ENCODE measurements at regions not wholly inside any gene's neighbourhood (a gene's known extent, or its start where the extent isn't known, plus 50 kb on each side); places are given as distances from the start of the nearest gene placed in this dataset.

DNA sequence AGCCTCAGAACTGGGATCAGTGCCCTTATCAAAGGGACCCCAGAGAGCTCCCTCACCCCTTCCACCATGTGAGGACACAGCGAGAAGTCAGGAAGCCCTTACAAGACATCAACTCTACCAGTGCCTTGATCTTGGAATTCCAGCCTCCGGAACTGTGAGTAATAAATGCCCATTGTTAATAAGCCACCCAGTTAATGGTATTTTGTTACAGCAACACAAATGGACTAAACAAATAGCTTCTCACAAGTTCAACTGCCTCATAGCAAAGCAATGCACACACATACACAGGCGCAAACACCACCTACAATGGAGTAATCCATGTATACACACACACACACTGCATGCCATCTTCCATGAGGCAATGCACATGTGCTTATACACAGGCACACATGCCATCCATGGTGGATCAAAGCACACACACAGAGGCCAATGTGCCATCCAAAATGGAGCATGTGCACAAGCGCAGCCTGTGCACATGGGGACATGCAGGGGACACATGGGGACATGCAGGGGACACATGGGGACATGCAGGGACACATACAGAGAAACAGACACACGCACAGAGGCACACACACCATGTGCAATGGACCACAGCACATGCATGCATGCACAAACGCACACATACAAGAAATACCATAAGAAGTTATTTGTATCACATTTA is 137.6 kb upstream of the TBL1X start:
- Mint-ChIP-seq H3K4me1 (ENCODE audit: low read depth in 2 of 2) (no peaks in the 10 kb centered on the region), H3K4me3 (no peak overlapping the region), H3K9me3 (no peaks in the 10 kb centered on the region), H3K27me3 (no peaks in the 10 kb centered on the region), H3K27ac (no peak overlapping the region), H3K36me3 (ENCODE audit: insufficient read depth) (no peaks in the 10 kb centered on the region)
- DNase-seq, result no peak
- no peak for ATAC-seq (replicated peaks)

DNA sequence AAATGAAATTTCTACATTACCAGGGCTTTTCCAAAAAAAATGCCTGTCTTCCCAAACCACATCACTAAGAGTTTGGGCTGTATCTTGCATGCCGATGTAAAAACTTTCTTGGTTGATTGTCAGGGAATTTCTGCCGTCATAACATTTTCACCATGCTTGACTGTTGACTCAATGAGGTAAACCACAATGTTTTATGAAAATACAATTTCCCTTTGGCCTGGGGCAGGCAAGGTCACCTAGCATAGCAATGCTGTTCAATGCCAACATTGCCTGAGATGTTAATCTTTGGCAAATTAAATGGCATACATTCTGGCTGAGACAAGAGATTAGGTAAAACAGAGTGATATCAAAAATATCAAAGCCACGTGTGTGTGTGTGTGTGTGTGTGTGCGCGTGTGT is 137.1 kb upstream of the TBL1X start:
- ATAC-seq (replicated peaks) (no peak), DNase-seq (no peak)
- Mint-ChIP-seq H3K4me3 (no peak overlapping the region), H3K27me3 (no peaks in the 10 kb centered on the region), H3K27ac (no peak overlapping the region), H3K36me3 (ENCODE audit: insufficient read depth) (no peaks in the 10 kb centered on the region), H3K4me1 (ENCODE audit: low read depth in 2 of 2) (no peaks in the 10 kb centered on the region), H3K9me3 (no peaks in the 10 kb centered on the region)

DNA sequence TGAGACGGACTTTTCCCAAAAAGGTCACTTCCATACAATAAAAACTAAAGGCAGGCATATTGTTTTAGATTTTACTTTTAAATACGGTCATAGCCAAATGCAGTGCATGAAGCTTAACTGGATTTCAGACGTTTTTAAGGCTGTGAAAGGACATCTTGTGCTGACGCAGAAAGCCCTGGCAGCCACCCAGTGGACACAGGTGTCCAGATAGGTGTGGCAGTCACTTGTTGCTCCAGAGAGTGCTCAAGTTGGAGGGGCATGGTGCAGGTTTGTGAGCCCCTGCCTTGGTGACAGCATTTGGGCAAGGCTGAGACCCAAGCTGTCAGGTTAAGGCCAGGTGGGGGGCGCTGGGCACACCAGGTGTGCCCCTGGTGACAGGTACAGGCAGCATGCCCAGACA is 135.8 kb upstream of the TBL1X start:
- no peaks in the 10 kb centered on the region for H3K36me3 Mint-ChIP-seq (ENCODE audit: insufficient read depth)
- ATAC-seq (replicated peaks) (no peak), DNase-seq (no peak)
- no peaks in the 10 kb centered on the region for H3K27me3 Mint-ChIP-seq
- no peak overlapping the region for H3K4me3 Mint-ChIP-seq
- H3K9me3 Mint-ChIP-seq, result no peaks in the 10 kb centered on the region
- no peak overlapping the region for H3K27ac Mint-ChIP-seq
- H3K4me1 Mint-ChIP-seq (ENCODE audit: low read depth in 2 of 2), result no peaks in the 10 kb centered on the region

DNA sequence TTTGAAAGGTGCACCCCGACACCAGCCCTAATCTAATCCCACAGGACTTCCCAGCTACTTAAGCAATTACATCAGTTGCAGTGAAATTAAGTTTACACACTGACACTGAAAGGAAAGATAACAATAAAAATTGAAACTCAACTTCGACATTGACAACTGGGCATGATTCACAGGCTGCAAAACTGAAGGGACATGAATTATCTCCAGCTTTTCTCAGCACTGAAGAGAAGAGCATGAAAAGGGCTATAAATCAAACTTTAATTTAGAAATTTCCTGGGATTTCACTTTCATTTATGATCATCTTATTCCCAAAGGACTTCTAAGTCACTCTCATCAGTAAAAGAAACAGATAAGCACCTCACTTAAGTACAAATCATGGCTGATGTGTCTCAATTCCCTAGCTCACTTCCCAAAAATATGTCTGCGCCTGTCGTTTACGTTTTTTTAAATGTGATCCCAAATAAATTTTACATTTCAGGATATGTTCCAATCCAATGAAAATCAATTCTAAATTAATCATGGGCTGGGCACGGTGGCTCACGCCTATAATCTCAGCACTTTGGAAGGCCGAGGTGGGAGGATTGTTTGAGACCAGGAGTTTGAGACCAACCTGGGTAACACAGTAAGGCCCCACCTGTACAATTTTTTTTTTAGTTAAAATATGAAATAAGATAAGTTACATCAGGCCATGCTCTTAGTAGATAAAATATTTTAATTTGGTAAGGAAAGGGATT is 134.4 kb upstream of the TBL1X start:
- Mint-ChIP-seq H3K9me3 (no peaks in the 10 kb centered on the region), H3K27ac (no peak overlapping the region), H3K36me3 (ENCODE audit: insufficient read depth) (no peaks in the 10 kb centered on the region), H3K4me1 (ENCODE audit: low read depth in 2 of 2) (no peaks in the 10 kb centered on the region), H3K27me3 (no peaks in the 10 kb centered on the region), H3K4me3 (no peak overlapping the region)
- DNase-seq (no peak), ATAC-seq (replicated peaks) (no peak)

DNA sequence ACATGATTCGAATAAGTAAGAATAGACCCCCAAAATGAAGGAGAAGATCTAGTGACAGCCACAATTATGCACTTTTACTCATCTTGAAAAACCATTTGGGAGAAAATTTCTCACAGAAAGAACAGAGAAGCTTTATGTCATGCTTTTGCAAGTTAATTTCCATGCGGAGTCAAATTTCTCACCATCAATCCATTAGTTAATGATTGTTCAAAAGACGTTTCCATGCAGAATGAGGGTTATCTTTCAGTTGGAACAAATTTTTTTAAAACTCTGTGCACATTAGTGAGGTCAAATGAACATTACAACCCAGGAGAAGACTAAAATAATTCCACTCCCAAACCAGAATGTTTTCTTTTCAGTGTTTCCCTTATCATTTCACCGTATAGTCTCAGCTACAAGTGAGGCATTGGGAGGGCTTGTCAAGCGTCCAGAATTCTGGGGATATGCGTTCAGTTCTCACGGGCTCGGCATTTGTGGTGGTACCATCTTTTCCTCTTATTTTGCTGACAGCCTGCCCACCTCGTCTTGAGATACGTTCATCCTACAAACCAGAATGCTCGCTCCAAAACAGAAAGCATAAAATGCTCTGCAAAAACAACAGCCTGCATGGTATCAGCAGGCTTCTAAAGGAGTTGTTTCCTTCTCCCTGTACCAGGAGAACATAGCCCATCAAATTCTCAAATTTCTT is 130.8 kb upstream of the TBL1X start:
- Mint-ChIP-seq H3K36me3 (ENCODE audit: insufficient read depth) (no peaks in the 10 kb centered on the region), H3K27me3 (no peaks in the 10 kb centered on the region), H3K9me3 (no peaks in the 10 kb centered on the region), H3K27ac (no peak overlapping the region), H3K4me1 (ENCODE audit: low read depth in 2 of 2) (peaks cover 10 to 18% of the 10 kb centered on the region in 2 donors), H3K4me3 (no peak overlapping the region)
- ATAC-seq (replicated peaks) (no peak), DNase-seq (no peak)

DNA sequence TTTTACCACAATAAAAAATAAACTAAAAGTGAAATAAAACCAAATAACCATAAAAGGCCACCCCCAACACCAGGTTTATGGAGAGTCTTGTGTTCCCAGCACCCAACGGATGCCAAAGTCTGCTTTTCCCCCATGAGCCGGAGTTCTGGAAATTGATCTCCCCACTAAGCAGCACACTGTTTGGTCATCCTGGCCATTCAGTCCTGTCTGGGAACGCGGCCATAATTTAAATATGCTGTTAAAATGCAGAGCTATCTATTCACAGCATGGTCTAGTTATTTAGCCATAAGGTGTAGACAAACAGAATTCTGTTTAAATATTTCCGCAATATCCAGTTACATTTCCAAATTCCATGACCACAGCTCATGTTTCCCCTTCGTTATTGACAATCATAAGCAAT is 129.6 kb upstream of the TBL1X start:
- peak overlapping the region in 1 of 2 donors; percentile 70 for H3K27ac Mint-ChIP-seq
- no peaks in the 10 kb centered on the region for H3K9me3 Mint-ChIP-seq
- peaks cover 17 to 23% of the 10 kb centered on the region in 2 donors for H3K4me1 Mint-ChIP-seq (ENCODE audit: low read depth in 2 of 2)
- no peak overlapping the region for H3K4me3 Mint-ChIP-seq
- no peaks in the 10 kb centered on the region for H3K36me3 Mint-ChIP-seq (ENCODE audit: insufficient read depth)
- no peaks in the 10 kb centered on the region for H3K27me3 Mint-ChIP-seq
- DNase-seq, result no peak
- no peak for ATAC-seq (replicated peaks)

DNA sequence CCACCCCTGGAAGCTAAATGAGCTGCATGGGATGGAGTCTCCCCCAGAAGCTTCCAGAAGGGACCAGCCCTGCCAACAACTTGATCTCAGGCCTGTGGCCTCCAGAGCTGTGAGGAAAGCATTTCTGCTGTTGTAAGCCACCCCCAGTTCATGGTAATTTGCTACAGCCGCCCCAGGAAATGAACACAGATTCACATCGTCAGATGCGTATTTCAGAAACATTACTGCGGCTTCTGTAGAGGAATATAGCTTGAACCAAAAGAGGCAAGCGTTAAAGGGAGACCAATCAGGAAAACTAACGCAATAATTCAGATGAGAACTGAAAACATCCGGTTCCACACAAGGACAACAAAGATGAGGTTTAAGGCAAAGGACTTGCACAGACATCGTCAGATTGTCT is 128.4 kb upstream of the TBL1X start:
- peak overlapping the region in 1 of 2 donors; percentile 70 for H3K27ac Mint-ChIP-seq
- DNase-seq (no peak), ATAC-seq (replicated peaks) (peak; percentile 34)
- H3K27me3 Mint-ChIP-seq, result no peaks in the 10 kb centered on the region
- H3K4me1 Mint-ChIP-seq (ENCODE audit: low read depth in 2 of 2), result peaks cover 25 to 31% of the 10 kb centered on the region in 2 donors
- no peaks in the 10 kb centered on the region for H3K9me3 Mint-ChIP-seq
- no peaks in the 10 kb centered on the region for H3K36me3 Mint-ChIP-seq (ENCODE audit: insufficient read depth)
- H3K4me3 Mint-ChIP-seq, result peak overlapping the region in 1 of 2 donors; percentile 52

DNA sequence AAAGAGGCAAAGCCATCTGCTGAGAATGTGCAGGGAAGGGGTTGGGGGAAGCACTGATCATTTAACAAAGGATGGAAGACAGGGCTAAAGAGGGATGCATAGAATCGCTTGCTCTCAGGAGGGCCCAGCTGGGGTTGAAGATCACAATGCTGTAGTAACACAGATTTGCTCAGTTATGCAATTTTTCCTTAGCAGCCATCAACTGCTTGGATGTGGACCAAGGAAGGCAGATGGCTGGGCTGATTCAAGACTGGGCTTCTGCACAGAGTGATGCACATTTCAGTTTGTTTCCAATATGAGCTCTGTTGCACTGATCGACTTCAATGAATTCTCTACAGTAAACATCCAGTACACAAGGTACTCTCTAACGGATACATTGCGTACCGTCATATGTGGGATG is 127.8 kb upstream of the TBL1X start:
- H3K4me3 Mint-ChIP-seq, result peak overlapping the region in 1 of 2 donors; percentile 52
- no peaks in the 10 kb centered on the region for H3K27me3 Mint-ChIP-seq
- peaks cover 28 to 31% of the 10 kb centered on the region in 2 donors for H3K4me1 Mint-ChIP-seq (ENCODE audit: low read depth in 2 of 2)
- no peaks in the 10 kb centered on the region for H3K9me3 Mint-ChIP-seq
- H3K36me3 Mint-ChIP-seq (ENCODE audit: insufficient read depth), result peaks cover 5% of the 10 kb centered on the region
- DNase-seq (no peak), ATAC-seq (replicated peaks) (no peak)
- H3K27ac Mint-ChIP-seq, result no peak overlapping the region

DNA sequence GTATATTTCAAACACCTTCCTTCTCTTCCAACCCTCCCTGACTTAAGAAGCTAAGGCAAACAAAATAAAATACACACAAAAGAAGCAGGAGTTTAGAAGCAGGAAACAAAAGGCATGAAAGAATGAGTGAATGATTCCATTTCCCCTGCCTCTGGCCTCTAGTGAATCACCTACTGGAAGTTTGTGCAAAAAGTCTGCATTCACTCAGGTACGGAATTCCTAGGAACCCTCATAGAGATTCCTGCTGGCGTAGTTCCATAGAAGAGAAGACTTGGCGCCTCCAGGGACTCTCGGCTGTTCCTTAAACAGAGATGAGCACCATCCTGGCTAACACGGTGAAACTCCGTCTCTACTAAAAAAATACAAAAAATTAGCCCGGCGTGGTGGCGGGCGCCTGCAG is 125.9 kb upstream of the TBL1X start:
- Mint-ChIP-seq H3K9me3 (no peaks in the 10 kb centered on the region), H3K36me3 (ENCODE audit: insufficient read depth) (peaks cover 5% of the 10 kb centered on the region), H3K4me1 (ENCODE audit: low read depth in 2 of 2) (peaks cover 33 to 36% of the 10 kb centered on the region in 2 donors), H3K27ac (peak overlapping the region in 1 of 2 donors; percentile 91), H3K27me3 (no peaks in the 10 kb centered on the region), H3K4me3 (peak overlapping the region; percentile 1 to 75)
- DNase-seq (no peak), ATAC-seq (replicated peaks) (no peak)

DNA sequence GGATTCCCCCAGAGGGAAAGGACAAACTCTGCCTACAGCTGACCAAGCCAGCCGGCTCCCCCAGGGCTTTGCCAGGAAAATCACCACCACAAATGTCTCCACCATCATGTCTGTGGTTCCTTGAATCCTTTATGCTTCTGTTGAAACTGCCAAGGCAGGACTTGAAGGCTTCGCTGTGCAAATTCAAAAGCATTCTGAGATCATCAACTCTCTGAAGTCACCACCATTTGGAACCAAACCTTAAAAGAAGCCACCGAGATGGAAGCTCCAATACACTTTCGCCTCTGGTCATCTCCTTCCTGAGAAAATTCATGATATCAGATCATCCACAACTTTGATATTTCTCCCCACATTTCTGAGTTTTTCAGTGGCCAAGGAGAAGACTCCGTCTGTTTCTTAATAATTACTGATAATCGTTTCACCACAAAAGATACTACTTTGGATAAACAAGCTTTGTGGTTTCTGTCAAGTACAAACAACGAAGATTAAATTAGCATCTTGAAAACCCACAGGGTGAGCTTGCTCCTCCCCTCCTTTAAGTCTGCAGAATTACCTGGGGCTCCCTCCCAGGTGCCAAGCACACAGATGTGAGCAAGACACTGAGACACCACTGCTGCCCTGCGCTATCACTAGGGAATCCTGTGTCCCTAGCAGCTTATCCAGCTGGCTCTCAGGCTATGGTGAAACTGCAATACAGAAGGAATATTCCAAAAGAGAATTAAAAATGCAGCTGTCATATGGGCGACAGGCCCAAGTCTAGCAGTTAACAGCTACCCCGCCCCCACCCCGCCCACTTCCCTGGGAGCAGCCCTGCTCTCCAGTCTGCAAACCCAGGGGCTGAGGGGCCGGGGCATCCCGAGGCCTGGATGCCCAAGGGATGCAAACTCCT is 125.0 kb upstream of the TBL1X start:
- peaks cover 33 to 36% of the 10 kb centered on the region in 2 donors for H3K4me1 Mint-ChIP-seq (ENCODE audit: low read depth in 2 of 2)
- H3K9me3 Mint-ChIP-seq, result no peaks in the 10 kb centered on the region
- peaks cover 5% of the 10 kb centered on the region for H3K36me3 Mint-ChIP-seq (ENCODE audit: insufficient read depth)
- no peaks in the 10 kb centered on the region for H3K27me3 Mint-ChIP-seq
- peak overlapping the region; percentile 75 to 79 for H3K4me3 Mint-ChIP-seq
- peak; percentile 41 for ATAC-seq (replicated peaks)
- peak overlapping the region; percentile 84 to 91 for H3K27ac Mint-ChIP-seq
- peak in 1 of 3 experiments; percentile 14 for DNase-seq

DNA sequence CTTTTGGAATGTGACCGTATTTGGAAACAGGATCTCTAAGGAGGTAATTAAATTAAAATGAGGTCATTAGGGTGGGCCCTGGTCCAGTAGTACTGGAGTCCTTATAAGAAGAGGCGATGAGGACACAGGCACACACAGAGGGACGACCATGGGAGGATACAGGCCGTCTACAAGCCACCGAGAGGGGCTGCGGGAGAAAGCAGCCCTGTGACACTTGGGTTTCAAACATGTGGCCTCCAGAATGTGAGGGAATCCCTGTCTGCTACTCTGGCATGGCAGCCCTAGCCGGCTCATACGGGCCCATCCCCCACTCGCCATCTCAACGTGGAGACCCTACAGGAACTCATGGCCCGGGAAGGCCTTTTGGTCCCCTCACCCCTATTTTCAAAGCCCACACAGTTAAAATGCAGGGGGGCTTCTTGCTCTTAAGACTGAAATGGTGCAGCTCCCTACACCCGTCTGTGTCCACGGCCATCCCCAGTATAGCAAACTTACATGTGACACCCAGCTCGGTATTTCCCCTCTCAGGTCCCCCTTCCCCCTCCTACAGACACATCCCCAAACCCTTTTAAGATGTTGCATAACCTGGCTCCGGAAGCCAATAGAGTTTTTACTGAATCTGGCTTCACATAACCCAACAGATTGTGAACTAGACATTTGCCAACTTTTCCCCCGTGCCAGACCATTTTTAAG is 124.1 kb upstream of the TBL1X start:
- DNase-seq, result peak in 1 of 3 experiments; percentile 35
- Mint-ChIP-seq H3K27ac (peak overlapping the region; percentile 90 to 91), H3K9me3 (no peaks in the 10 kb centered on the region), H3K4me1 (ENCODE audit: low read depth in 2 of 2) (peaks cover 34 to 37% of the 10 kb centered on the region in 2 donors), H3K36me3 (ENCODE audit: insufficient read depth) (peaks cover 5% of the 10 kb centered on the region), H3K27me3 (no peaks in the 10 kb centered on the region), H3K4me3 (peak overlapping the region; percentile 75 to 79)
- peak; percentile 68 for ATAC-seq (replicated peaks)

DNA sequence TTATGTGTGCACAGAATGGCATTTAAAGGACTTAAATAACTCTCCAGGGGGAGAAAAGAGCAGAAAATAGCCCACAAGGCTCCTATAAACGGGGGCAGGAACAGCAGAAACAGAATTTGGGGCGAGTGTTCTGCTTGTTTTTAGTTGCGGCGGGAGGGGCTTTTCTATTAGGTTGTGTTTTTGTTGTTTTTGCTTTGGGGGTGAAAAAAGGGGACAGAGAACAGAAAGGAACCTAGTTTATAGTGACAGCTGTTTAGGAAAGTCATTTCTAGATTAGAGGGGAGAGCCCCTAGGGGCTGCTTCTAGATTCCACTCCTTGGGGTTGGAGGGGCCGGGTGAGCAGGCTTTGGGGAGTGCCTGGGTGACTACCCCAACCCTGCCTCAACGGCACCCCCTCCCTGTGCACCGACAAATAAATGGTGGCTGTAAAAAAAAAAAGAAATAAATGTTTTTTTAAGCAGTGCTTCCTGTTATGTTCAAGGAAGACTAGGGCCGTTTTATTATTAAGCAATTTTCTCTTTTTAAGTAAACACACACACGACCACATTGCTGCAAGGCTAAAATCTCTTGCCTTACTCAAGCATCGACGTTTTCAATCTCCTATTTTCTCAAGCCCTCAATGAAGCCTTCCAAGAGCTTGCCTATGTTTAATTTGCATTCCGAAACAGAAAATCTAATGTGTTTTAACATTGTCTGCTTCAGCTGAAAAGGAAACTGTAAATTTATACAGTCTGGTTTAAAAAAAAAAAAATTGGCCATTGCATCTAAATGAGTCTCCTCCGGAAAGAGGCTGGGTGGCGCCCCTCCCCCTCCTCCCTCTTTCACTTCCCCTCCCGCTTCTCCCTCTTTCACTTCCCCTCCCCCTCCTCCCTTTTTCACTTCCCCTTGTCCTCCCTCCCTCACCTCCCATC is 123.3 kb upstream of the TBL1X start:
- Mint-ChIP-seq H3K27me3 (no peaks in the 10 kb centered on the region), H3K9me3 (no peaks in the 10 kb centered on the region), H3K27ac (peak overlapping the region; percentile 90 to 91), H3K36me3 (ENCODE audit: insufficient read depth) (peaks cover 5% of the 10 kb centered on the region), H3K4me1 (ENCODE audit: low read depth in 2 of 2) (peaks cover 28 to 36% of the 10 kb centered on the region in 2 donors), H3K4me3 (peak overlapping the region; percentile 75 to 79)
- ATAC-seq (replicated peaks), result peak; percentile 55
- peak in 2 of 3 experiments; percentile 26 to 33 for DNase-seq
